GM18861 (cell line): ENCODE measurements at regions not wholly inside any gene's neighbourhood (a gene's known extent, or its start where the extent isn't known, plus 50 kb on each side); places are given as distances from the start of the nearest gene placed in this dataset.
"Not testable (repeated sequence)": the region's sequence is repeated elsewhere in the genome, so short reads cannot be mapped to it uniquely, and the experiment has no call there.

Experiments used
- ATAC-seq: cut with Tn5 transposase; IDR thresholded peaks from one replicate; pipeline ENCODE4 v1.9.1; 2021; ENCODE audit not compliant: unreplicated experiment

DNA sequence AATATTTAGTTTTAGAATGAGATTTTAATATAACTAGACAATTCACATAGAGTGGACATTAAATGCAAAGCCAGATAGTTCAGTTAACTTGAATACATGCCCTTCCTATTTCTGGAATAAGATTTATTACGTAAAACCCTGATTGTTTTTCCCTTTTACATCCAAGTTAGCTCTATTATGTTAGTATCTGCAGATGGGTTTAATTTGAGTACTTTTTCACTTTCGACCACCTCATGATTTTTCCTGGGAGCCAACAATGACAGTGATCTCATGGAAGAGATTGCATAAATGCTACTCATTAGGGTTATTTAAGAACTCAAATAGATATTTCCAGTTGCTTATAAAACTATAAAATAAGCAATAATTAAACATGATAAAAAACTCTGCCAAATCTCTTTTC is 199.4 kb upstream of the PTGFR start:
- ATAC-seq = no peak

DNA sequence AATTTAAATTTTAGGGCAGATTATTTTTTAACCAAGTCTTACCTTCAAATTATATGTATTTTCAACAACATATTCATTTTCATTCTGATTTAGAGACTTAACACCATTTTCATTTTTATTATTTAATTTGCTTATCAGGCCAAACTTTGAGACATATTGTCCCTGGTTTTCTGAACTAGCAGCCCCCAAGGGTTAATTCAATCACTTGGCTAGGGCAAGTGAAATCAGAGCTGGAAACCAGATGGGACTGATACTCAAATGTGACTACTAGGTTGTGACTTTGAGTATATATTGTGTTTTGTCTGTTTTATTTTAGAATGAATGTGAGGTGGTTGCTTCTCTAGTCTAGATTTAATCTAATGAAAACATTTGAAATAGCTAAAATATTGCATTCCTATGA is 198.9 kb upstream of the PTGFR start:
- ATAC-seq = no peak

GRCh38 chr1:78292361-78292760 is 198.4 kb upstream of the PTGFR start:
- no peak for ATAC-seq

- no peak for ATAC-seq
Observed at GRCh38 chr1:78297836-78298235, 192.9 kb upstream of the PTGFR start.

DNA sequence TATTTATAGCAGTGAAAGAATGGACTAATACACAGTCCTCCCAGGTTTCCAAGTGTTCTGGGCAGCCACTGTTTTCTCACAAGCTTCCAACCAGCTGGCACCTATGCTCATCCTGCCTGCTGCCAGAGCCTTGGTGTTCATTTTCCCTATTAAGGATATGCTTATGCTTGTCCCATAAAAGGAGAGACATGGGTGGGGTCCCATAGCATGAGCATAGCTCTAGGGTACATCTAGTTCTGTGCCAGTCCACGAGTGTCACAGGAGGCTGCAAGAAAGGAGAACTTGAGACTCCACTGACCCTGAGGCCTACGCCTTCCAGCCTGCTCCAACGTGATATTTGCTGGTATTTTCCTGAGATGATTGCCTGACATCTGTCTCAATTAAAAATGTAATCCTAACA is 192.4 kb upstream of the PTGFR start:
- ATAC-seq = no peak

DNA sequence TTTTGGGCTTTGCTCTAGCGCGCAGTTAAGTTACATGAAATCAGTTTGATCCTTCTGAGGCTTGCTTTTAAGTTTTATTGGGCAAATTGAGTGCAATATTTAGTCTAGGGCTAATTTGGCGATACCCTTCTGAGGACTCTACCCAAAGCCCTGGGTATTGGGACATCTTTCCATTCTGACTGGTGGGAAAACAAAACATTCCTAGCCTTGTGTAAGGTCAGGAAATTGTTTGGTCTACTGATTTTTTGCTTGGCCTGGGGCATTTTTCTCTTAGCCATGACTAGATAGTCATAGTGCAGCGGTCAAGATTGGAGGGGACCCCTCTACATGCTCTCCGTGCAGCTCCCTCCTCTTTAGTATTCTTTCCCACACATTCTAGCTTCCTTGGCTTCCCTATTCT is 189.6 kb upstream of the PTGFR start:
- ATAC-seq = no peak

DNA sequence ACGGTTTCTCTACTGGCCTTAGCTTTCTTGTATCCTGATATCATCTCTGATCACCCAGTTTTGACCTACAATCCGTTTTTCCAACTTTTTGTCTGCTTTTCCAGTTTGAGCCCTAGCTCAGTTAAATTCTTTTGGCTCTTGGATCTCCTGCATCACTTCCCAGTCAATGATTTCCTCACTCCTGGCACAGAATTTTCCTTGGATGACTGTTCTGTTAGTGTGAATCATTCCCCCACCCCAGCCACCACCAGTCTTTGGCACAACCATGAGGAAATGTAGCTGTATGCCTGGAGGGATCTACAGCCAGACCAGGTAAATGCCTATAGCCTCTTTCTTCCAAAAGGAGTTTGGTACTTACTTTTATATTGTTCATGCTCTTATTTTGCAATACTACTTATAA is 187.2 kb upstream of the PTGFR start:
- no peak for ATAC-seq

DNA sequence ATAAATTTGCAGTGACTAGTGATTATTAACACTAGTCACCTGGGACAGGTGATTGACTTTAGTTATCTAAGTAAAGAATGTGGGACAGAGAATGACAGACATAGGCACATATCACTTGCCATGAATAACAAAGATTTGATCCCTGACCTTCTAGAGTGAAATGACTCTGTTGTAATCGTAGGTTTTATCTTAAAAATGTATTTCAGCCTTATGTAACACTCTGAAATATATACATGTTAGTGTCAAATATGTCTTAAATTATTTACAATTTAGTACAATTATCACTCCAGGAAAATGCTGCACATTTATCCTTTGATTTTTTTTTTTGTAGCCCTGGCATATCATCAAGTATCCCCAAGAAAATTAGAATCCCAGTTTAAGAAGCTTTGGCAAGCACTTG is 186.4 kb upstream of the PTGFR start:
- ATAC-seq = no peak

DNA sequence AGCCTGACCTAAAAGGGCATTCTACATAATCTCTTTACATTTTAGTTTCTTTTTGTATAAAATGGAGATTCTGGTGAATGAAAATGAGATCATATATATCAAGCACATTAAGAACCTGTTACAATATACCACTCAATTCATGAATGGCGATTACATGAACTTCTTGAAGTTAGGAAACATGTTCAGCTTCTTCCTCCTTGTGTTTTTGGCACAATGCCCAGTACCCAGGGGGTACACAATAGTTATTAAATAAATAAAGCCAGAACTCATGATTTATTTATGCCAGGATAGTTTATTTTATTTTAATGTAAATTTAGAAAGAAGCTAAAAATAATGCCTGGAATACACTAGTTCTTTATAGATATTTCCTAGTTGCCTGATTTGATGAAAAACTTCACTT is 186.0 kb upstream of the PTGFR start:
- ATAC-seq = no peak

DNA sequence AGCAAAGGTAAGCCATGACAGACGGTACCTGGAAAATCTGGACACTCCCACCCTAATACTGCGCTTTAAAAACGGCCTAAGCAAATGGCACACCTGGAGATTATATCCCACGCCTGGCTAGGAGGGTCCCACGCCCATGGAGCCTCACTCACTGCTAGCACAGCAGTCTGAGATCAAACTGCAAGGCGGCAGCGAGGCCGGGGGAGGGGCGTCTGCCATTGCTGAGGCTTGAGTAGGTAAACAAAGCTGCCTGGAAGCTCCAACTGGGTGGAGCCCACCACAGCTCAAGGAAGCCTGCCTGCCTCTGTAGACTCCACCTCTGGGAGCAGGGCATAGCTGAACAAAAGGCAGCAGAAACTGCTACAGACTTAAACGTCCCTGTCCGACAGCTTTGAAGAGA is 180.5 kb upstream of the PTGFR start:
- not testable (repeated sequence) for ATAC-seq

DNA sequence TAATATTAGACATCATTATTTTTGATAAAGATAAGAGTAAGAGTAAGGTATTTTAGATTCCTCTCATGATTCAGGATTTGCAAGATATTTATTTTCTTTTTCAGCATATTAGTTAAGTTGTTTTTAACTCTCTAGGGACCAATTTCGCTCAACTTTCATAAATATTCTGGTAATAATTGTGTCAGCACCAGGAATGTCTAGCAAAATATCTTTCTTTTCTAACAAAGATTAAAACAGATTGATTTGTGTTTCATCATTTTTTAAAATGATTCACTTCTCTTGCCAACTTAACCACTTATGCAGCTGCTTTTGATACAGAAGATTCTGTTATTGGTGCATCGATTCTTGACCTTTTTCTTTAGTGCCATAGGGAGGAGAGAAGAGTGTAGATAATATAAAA is 172.8 kb upstream of the PTGFR start:
- ATAC-seq = no peak

- no peak for ATAC-seq
Observed at GRCh38 chr1:78319603-78320002, 171.2 kb upstream of the PTGFR start.

DNA sequence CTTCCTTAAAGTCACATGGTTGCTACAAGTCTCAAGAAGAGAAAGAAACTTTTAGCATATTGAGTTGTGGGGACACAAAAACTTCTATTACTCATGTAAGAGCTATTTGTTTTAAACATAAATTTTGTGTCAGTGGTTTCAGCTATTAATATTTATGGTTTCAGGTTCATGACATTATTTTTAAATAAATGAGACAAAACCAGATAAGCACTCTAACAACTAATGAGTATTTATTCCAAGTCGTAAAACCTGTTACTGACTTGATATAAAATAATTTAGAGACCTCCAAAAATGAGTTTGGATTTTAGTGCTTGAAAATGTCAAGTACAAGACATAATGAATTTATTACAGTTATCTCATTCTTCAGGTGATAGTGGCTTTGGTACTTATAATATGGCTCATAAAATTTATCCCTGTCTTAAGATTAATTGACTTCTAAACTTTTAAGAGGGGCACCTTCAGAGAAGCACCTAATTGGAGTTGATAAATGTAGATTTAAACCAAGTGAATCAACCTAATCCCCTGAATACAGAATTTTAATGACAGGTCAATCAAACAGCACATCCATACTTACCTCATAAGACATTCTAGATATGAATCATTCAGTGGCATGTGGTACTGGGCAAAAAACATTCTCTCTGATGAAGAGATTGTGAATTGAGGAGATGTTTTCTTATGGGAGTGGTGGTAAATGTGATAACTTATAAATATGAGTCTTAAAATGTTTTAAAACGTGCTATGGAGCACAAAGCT is 167.7 kb upstream of the PTGFR start:
- ATAC-seq = no peak

DNA sequence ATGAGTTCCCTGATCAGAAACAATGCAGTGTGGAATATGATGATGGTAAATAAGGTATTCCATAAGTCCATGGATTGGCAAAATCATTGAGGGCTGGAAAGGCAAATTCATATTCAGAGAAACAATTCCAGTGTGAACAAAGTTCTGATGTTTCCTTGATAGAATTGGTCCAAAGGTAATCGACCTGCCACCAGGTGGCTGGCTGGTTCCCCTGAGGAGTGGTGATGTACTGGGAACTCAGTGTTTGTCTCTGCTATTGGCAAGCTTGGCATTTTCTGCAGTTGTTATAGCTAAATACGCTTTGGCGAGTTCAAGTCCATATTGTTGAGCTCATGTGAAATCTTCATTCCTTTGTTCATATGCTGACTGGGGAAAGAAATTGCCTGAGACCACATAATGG is 165.5 kb upstream of the PTGFR start:
- no peak for ATAC-seq

GRCh38 chr1:78329475-78329874 is 161.3 kb upstream of the PTGFR start:
- ATAC-seq = no peak

DNA sequence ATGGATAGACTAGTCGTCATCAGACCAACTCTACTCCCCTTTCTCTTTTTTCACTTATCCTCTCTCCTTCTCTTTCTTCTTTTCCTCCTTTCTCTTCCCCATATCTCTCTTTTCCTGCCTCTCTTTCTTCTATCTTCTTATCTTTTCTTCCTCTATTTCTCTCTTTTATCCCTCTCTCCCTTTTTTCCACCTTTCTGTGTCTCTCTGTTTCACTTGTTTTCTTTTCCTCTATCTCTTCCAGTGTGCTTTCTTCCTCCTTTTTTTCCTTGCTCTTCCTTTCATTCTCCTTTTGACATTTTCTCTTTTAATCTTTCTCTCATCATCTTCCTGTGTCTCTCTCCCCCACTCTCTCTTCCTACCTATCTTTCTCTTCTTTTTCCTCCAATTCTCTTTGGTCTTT is 159.0 kb upstream of the PTGFR start:
- ATAC-seq = no peak

- ATAC-seq = peak; percentile 95
Observed at GRCh38 chr1:78333502-78333901, 157.3 kb upstream of the PTGFR start.

- no peak for ATAC-seq
Observed at GRCh38 chr1:78334114-78334513, 156.7 kb upstream of the PTGFR start.

- ATAC-seq = no peak
Observed at GRCh38 chr1:78334952-78335351, 155.8 kb upstream of the PTGFR start.

GRCh38 chr1:78336751-78337150 is 154.0 kb upstream of the PTGFR start:
- ATAC-seq = not testable (repeated sequence)

GRCh38 chr1:78339490-78339889 is 151.3 kb upstream of the PTGFR start:
- ATAC-seq = no peak

- no peak for ATAC-seq
Observed at GRCh38 chr1:78340006-78340405, 150.8 kb upstream of the PTGFR start.

DNA sequence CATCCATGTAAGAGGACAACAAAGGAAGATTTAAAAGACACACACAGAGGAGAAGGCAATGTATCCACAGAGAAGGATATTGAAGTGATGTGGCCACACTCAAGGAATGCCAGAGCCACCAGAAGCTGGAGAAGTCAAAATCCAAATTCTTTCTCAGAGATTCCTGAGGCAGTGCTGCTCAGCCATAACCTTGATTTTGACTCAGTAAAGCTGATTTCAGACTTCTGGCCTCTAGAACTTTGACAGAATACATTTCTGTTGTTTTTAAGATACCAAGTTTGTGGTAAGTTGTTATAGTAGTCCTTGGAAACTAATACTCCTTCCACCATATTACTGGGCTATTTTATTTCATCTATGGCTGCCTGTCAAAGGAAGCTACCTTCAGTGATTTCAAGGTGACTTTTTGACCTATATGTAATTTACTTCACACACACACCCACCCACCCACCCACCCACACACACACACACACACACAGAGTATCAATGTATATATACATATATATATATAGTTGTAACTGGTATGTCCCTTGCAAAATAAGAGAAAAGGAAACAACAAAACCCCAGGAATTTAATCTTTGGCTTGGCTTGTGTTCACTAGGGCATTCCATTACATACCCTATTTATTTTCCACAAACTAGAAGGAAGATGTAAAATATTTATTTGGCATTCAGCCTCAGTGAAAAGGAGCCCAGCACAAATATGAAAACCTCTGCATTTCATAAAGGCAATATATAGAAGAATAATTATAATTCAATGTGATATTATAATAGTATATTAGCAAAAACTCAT is 142.1 kb upstream of the PTGFR start:
- ATAC-seq = no peak
